GM12874 (cell line): ENCODE measurements at regions not wholly inside any gene's neighbourhood (a gene's known extent, or its start where the extent isn't known, plus 50 kb on each side); places are given as distances from the start of the nearest gene placed in this dataset.

ENCODE experiments used
- CTCF ChIP-seq: IDR thresholded peaks from 2 replicates; pipeline ENCODE4 v1.5.1; 2011; ENCODE audit warnings: low read depth, mild to moderate bottlenecking, control low read depth, low read length, moderate library complexity; ENCODE audit not compliant: insufficient read depth

- TF ChIP-seq CTCF = no peak
These were observed 113.0 kb upstream of the SLC25A33 start for GRCh38 chr1:9426291-9426711.

- TF ChIP-seq CTCF = no peak
These were observed 111.9 kb upstream of the SLC25A33 start for GRCh38 chr1:9427388-9427787.

DNA sequence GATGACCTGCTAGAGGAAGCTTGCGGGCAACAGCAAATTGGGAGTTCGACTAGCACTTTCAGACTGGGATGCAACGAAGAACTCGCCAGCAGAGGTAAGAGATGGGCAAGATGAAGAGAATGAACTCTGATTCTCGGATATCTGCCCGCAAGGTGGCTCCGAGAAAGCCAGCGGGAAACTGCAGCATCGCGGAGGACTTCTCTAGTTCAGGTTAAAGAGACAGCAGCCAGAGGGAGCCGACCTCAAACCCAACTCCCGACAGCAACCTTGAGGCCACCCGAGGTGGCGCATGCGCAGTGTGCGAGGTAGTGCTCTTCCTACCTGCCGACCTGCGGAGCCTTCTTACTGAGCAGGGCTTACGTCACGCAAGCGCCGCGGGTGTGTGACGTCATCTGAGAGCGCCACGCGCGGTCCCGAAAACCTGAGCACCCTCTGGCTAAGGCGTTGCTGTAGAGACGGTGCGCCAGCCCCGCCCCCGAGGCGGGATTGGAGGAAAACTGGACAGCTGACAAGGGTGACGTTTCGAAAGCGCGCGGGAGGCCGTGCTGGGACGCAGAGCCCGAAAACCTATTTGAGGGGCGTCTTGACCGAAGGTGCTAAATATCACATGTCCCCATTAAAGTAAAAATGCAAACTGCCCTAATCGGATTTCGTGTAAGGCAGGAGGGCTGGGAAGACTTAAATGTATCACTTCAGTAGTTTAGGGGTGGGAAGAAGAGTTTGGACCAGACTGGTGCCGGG is 110.5 kb upstream of the SLC25A33 start:
- no peak for TF ChIP-seq CTCF

- TF ChIP-seq CTCF = no peak
These were observed 109.9 kb upstream of the SLC25A33 start for GRCh38 chr1:9429342-9429711.

DNA sequence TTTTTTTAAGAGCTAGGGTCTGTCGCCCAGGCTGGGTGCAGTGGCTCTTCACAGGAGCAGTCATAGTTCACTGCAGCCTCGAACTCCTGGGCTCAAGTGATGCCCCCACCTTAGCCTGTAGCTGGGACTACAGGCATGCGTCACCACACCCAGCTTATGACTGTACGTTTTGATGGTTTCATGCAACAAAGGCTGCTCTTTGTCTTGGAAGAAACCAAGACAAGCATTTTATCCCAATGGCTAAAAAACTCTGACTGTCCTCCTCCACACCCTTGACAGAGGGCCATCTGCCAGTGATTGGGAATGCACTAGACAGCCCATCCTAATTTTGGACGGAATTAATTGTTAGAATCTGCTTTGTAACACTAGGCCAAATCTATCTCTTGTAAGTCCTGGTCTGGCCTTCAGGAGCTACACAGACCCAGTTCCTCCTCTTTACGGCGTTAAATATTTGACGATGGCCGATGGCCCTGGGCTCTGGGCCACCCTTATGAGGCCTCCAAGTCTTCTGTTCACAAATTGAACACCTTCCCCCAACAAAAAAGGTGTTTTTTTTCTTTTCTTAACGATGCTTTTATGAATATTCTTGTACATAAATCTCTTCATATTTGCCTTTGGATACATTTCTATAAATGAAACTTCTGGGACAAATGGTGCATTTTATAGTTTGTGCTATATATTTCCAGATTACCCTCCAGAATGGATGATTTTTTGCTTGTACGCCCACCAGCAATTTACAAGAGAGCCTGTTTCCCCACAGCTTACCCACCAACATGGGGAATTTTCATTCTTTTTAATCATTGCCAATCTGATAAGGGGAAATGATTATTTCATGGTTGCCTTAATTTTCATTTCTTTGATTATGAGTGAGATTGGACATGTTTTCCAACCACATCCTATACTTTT is 104.8 kb upstream of the SLC25A33 start:
- TF ChIP-seq CTCF = no peak

- no peak for TF ChIP-seq CTCF
These were observed 104.1 kb upstream of the SLC25A33 start for GRCh38 chr1:9435153-9435636.

GRCh38 chr1:9435854-9436640 is 103.2 kb upstream of the SLC25A33 start:
- TF ChIP-seq CTCF = no peak
